Stimulated activated CD8-positive, alpha-beta memory T cell treated with anti-CD3 and anti-CD28 coated beads, Interleukin-12 subunit alpha, Interleukin-12 subunit beta, amount 100 ng/mL, for 24 hours (primary cell): ENCODE measurements at regions not wholly inside any gene's neighbourhood (a gene's known extent, or its start where the extent isn't known, plus 50 kb on each side); places are given as distances from the start of the nearest gene placed in this dataset.
"Not testable (repeated sequence)": the region's sequence is repeated elsewhere in the genome, so short reads cannot be mapped to it uniquely, and the experiment has no call there.

Source experiments
- DNase-seq: peaks from one replicate; pipeline ENCODE4 v3.0.0-alpha.2; 2020; ENCODE audit errors: extremely low read depth

- not testable (repeated sequence) for DNase-seq
Measured at GRCh38 chr9:63912451-63912850, 1372.6 kb downstream of the FOXD4L5 start.

- not testable (repeated sequence) for DNase-seq
Measured at GRCh38 chr9:63909076-63909475, 1375.9 kb downstream of the FOXD4L5 start.

- DNase-seq, result not testable (repeated sequence)
Measured at GRCh38 chr9:63899637-63900190, 1385.3 kb downstream of the FOXD4L5 start.

DNA sequence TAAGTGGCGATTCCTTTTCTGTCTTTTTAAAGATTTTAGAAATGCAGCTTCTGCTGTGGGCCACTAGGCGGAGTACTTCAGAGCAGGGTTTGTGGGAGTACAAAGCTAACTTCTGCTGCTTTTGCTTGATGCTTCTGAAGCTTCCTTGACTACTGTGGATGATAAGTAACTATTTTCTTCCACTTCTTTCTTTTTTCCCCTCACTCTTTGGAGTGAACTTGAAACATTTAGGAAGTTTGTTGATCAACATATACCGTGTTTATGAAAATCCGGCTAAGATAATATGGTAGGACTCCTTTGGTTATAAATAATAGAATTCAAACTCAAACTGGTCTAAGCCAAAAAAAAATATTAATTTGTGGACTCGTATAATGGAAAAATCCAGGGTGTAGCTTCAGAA lies 1403.6 kb downstream of the FOXD4L5 start:
- not testable (repeated sequence) for DNase-seq

DNA sequence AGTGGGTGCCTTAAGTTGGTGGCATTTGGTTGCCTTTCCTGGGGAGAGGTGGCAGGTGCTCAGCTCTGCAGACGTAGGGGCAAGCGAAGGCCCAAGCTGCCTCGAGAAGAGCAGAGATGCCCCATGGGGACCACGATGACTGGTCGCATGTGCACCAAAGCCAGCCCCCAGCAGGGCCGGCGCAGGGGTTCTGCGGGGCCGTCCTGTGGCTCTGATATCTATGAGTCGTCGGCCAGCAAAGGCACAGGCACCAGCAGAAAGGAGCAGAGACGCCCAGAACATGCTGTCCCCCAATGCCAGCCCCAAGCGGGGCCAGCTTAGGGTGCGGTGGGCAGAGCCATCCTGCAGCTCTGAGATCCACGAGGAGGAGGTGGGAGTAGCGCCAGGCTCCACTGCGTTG lies 1408.6 kb downstream of the FOXD4L5 start:
- not testable (repeated sequence) for DNase-seq

DNA sequence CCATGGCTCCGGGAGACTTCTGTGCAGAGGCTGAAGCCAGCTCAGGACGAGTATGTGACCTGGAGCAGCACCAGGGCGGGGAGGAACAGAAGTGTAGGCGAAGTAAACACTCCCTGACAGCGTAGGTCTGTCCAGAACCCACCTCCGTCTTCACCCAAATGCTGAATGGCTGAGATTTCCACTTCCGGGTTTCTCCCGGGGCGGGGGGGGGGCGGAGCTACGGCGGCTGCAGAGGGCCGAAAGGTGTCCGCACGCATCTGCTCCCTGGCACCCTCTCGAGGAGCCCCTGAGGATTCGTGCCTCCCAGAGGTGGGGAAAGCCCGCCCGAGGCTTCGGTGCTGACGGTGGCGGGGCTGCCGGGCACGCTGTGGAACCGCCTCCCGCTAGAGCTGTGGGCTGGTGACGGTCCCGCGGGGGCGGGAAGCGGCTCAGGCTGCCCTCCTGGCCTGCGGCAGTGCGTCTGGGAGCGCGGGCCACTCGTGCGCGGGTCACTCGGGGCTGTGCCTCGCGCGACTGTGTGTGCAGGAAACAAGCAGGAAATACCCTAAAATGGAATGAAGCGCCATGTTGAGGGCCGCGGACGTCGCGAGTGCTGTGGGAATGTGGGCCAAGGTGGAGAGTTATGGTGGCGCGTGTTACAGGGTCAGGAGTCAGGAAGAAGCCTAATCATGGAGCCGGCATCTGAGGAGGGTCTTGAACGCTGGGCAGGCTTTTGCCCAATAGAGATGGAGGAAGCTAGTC lies 1425.4 kb downstream of the FOXD4L5 start:
- DNase-seq, result no peak

GRCh38 chr9:63859090-63859474 lies 1425.9 kb downstream of the FOXD4L5 start:
- DNase-seq, result not testable (repeated sequence)

GRCh38 chr9:63853140-63853751 lies 1431.8 kb downstream of the FOXD4L5 start:
- not testable (repeated sequence) for DNase-seq

- not testable (repeated sequence) for DNase-seq
Measured at GRCh38 chr9:63824804-63825203, 1460.2 kb downstream of the FOXD4L5 start.

GRCh38 chr9:63823375-63824201 lies 1461.4 kb downstream of the FOXD4L5 start:
- not testable (repeated sequence) for DNase-seq

- DNase-seq, result not testable (repeated sequence)
Measured at GRCh38 chr9:63822615-63823374, 1462.2 kb downstream of the FOXD4L5 start.

DNA sequence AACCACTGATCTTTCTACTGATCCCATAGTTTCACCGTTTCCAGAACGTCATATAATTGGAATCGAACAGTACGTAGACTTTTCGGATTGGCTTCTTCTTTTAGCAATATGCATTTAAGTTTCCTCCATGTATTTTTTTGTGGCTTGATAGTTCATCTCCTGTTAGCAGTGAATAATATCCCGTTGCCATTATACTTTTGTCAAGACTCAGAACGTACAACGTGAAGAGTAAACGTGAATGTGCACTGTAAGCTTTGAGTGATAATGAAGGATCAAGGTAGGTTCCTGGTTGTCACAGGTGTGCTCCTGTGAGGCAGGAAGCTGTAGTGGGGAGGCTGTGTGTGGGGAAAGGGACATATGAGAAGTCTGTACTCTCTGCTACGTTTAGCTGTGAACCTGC lies 1463.7 kb downstream of the FOXD4L5 start:
- not testable (repeated sequence) for DNase-seq

DNA sequence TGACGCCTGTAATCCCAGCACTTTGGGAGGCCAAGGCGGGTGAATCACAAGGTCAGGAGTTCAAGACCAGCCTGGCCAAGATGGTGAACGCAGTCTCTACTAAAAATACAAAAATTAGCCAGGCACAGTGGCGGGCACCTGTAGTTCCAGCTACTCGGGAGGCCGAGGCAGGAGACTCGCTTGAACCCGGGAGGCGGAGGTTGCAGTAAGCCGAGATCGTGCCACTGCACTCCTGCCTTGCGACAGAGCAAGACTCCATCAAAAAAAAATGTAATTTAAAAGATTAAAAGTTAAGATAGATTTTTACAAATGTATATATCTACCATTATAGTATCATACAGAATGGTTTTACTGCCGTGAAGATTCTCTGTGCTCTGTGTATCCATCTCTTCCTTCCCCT lies 1464.1 kb downstream of the FOXD4L5 start:
- DNase-seq, result not testable (repeated sequence)

DNA sequence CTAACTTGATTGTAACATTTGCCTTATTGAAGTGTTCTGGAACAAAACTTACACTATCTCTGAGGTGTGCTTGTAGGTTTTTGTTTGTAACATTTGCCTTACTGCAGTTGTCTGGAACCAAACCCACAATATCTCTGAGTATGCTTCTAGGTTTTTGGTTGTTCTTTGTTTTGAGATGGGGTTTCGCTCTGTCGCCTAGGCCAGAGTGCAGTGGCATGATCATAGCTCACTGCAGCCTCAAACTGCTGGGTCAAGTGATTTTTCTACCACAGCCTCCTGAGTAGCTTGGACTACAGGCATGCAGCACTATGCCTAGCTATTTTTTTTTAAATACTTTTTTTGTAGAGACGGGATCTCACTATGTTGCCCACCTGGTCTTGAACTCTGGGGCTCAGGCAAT lies 1464.6 kb downstream of the FOXD4L5 start:
- not testable (repeated sequence) for DNase-seq

- peak; percentile 27 for DNase-seq
Measured at GRCh38 chr9:63817622-63818518, 1467.1 kb downstream of the FOXD4L5 start.

DNA sequence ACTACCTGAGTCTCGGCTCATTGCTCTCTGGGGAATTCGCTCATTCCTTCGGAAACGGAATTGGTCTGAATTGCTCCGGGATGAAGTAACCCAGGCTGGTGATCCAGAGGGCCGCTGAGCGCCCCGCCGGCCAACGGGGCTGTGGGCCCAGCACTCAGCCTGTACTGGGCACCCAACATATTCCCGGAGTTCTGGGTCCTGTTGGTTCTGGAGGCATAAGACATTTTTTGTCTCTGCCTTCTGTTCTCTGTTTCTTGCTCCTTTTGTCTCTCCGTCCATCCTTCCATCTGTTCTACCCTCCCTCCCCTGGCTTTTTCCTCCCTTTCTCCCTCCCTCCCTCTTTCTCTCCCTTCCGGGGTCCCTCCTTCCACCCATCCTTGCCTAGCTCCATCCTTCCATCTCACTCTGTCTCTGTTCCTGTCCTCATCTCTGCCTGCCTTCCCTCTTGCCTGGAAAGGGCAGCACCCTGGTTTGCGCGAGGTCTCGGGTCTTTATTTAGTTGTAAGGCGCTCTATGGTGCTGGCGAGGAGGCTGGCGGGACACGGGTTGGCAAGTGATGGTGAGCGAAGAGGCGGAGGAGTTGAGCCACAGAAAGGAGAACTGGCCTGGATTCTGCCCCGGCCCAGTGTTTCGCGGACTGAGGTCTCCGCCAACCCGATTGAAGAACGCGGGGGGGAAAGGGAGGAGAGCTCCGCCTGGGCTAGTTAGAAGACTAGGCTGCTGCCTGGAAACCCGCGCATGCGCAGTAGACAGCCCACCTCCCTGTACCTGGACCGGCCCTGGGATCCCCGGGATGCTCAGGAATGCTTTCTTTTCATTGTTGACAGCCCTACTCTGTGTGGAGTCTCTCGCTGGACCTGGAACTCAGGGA lies 1468.0 kb downstream of the FOXD4L5 start:
- peak; percentile 39 for DNase-seq

- not testable (repeated sequence) for DNase-seq
Measured at GRCh38 chr9:63814970-63815669, 1469.9 kb downstream of the FOXD4L5 start.

GRCh38 chr9:63813391-63814021 lies 1471.5 kb downstream of the FOXD4L5 start:
- not testable (repeated sequence) for DNase-seq
